SK-N-SH (cell line): ENCODE measurements at regions not wholly inside any gene's neighbourhood (a gene's known extent, or its start where the extent isn't known, plus 50 kb on each side); places are given as distances from the start of the nearest gene placed in this dataset.
A peak's percentile ranks its signal among the peaks of the same experiment; 100 is the strongest.

Experiments used
- CTCF ChIA-PET: fragments of 300-600, 350-600 bp; formaldehyde crosslinking; extraction: SDS; loops from one replicate; lab custom pipeline; 2021; lab: Yijun Ruan, JAX
- POLR2A ChIA-PET: fragments of 350-600 bp; sonication (Branson Sonifier 250); formaldehyde crosslinking; extraction: SDS; loops from one replicate; lab custom pipeline; 2020; ENCODE audit warnings: antibody characterized with exemption, inconsistent platforms; lab: Yijun Ruan, JAX
- DNase-seq: peaks from one replicate; pipeline ENCODE4 v3.0.0; 2012
- H2AFZ ChIP-seq: fragments of 200-600 bp; sonication (generic); 2 replicates; pipeline ENCODE4 v1.8.1; 2016; ENCODE audit warnings: antibody characterized with exemption, mild to moderate bottlenecking, low read depth
- H3F3A ChIP-seq: fragments of 200-600 bp; sonication (generic); replicated peaks from 2 replicates; pipeline ENCODE3; 2016; ENCODE audit warnings: antibody characterized with exemption, mild to moderate bottlenecking; ENCODE audit not compliant: insufficient read depth
- H3K27ac ChIP-seq, 2 experiments: fragments of 200-500 bp in 1 of 2; fragments of 200-600 bp in 1 of 2; sonication (Bioruptor generic) in 1 of 2; sonication (generic), shearing (Covaris generic) in 1 of 2; 2 replicates each; pipeline versions ENCODE4 v1.5.1 to v1.6.1; 2014 to 2016; ENCODE audit warnings: low read depth in 2 of 2, inconsistent platforms in 1 of 2, low read length in 1 of 2, mild to moderate bottlenecking in 1 of 2, mixed read lengths in 1 of 2
- H3K27me3 ChIP-seq: fragments of 200-600 bp; sonication (generic), shearing (Covaris generic); 2 replicates; pipeline ENCODE4 v1.6.1; 2016; ENCODE audit warnings: mixed run types; ENCODE audit not compliant: insufficient read depth
- H3K36me3 ChIP-seq, 2 experiments: fragments of 200-500 bp in 1 of 2; fragments of 200-600 bp in 1 of 2; sonication (Bioruptor generic) in 1 of 2; sonication (generic) in 1 of 2; replicated peaks in 1 of 2; 2 replicates each; pipeline versions ENCODE3 to v1.5.1; 2014 to 2016; ENCODE audit warnings: low read length in 1 of 2, mild to moderate bottlenecking in 1 of 2; ENCODE audit not compliant: insufficient read depth in 2 of 2, control insufficient read depth in 1 of 2
- H3K4me1 ChIP-seq, 2 experiments: fragments of 200-500 bp in 1 of 2; fragments of 200-600 bp in 1 of 2; sonication (Bioruptor generic) in 1 of 2; sonication (generic), shearing (Covaris generic) in 1 of 2; 2 replicates each; pipeline versions ENCODE4 v1.5.1 to v1.6.1; 2014 to 2016; ENCODE audit warnings: low read depth in 1 of 2, low read length in 1 of 2, mixed run types in 1 of 2; ENCODE audit not compliant: insufficient read depth in 2 of 2, control insufficient read depth in 1 of 2
- H3K4me2 ChIP-seq: fragments of 200-600 bp; sonication (generic), shearing (Covaris generic); 2 replicates; pipeline ENCODE4 v1.6.1; 2017; ENCODE audit warnings: mixed run types
- H3K4me3 ChIP-seq, 2 experiments: fragments of 200-500 bp in 1 of 2; fragments of 200-600 bp in 1 of 2; sonication (Bioruptor generic) in 1 of 2; sonication (generic), shearing (Covaris generic) in 1 of 2; 2 replicates each; pipeline versions ENCODE4 v1.5.1 to v1.8.1; 2014 to 2016; ENCODE audit warnings: low read depth in 2 of 2, inconsistent platforms in 1 of 2, low read length in 1 of 2, mild to moderate bottlenecking in 1 of 2, mixed read lengths in 1 of 2, moderate library complexity in 1 of 2
- H3K79me2 ChIP-seq: fragments of 200-600 bp; sonication (generic); 2 replicates; pipeline ENCODE4 v1.8.1; 2017; ENCODE audit warnings: mild to moderate bottlenecking; ENCODE audit not compliant: insufficient read depth
- H3K9ac ChIP-seq: fragments of 200-600 bp; sonication (generic); 2 replicates; pipeline ENCODE4 v1.6.1; 2017; ENCODE audit warnings: mixed run types
- H3K9me2 ChIP-seq: fragments of 200-600 bp; sonication (generic); 2 replicates; pipeline ENCODE4 v1.6.1; 2017; ENCODE audit warnings: mixed run types
- H3K9me3 ChIP-seq: fragments of 200-600 bp; sonication (generic); 2 replicates; pipeline ENCODE4 v1.6.1; 2017; ENCODE audit warnings: mixed run types, mild to moderate bottlenecking, moderate library complexity
- H4K20me1 ChIP-seq: fragments of 200-600 bp; sonication (generic); 2 replicates; pipeline ENCODE4 v1.6.1; 2017; ENCODE audit warnings: mild to moderate bottlenecking, mixed run types; ENCODE audit not compliant: insufficient read depth
- CHD2 ChIP-seq: fragments of 150-350 bp; IDR thresholded peaks from 2 replicates; pipeline ENCODE4 v1.6.1; 2018; ENCODE audit warnings: low read length; ENCODE audit not compliant: partially characterized antibody
- EP300 ChIP-seq, 2 experiments: IDR thresholded peaks; 2 replicates each; pipeline versions ENCODE4 v1.4.0 to v1.6.1; 2012; ENCODE audit warnings: borderline replicate concordance in 1 of 2, low read depth in 1 of 2, low read length in 1 of 2
- EZH2phosphoT487 ChIP-seq: fragments of 200-600 bp; sonication (generic); IDR thresholded peaks from 2 replicates; pipeline ENCODE4 v1.6.1; 2017; ENCODE audit warnings: low read depth, mixed run types, mild to moderate bottlenecking, antibody characterized with exemption, moderate library complexity, borderline replicate concordance
- FOXM1 ChIP-seq: IDR thresholded peaks from 2 replicates; pipeline ENCODE4 v1.4.0; 2012; ENCODE audit warnings: low read depth, mild to moderate bottlenecking
- GATA2 ChIP-seq: sonication (generic); formaldehyde crosslinking; IDR thresholded peaks from 2 replicates; pipeline ENCODE4 v1.5.0; 2020; ENCODE audit warnings: mild to moderate bottlenecking, missing genetic modification reagents
- JUND ChIP-seq: IDR thresholded peaks from 2 replicates; pipeline ENCODE4 v1.4.0; 2012
- NFIC ChIP-seq: IDR thresholded peaks from 2 replicates; pipeline ENCODE4 v1.4.0; 2012; ENCODE audit warnings: borderline replicate concordance
- SIN3A ChIP-seq: IDR thresholded peaks from 2 replicates; pipeline ENCODE4 v1.6.1; 2012; ENCODE audit warnings: low read depth, mild to moderate bottlenecking, low read length, moderate library complexity, borderline replicate concordance
- SMC3 ChIP-seq: IDR thresholded peaks from 2 replicates; pipeline ENCODE4 v1.6.1; 2012; ENCODE audit warnings: low read depth, low read length, improper control_type of control experiment
- TAF1 ChIP-seq: IDR thresholded peaks from 2 replicates; pipeline ENCODE4 v1.6.1; 2012; ENCODE audit warnings: low read depth, mild to moderate bottlenecking, low read length, moderate library complexity, borderline replicate concordance
- WGBS: methylation state at CpG from one replicate; pipeline ENCODE4 v1.1.6; 2017; ENCODE audit warnings: low lambda C conversion rate; 5-methylcytosine and 5-hydroxymethylcytosine counted together
- TF ChIP-seq, protein P1 (sequence below): fragments of 150-350 bp; IDR thresholded peaks from 2 replicates; pipeline ENCODE4 v1.6.1; 2017; ENCODE audit warnings: antibody characterized with exemption, low read length, low read depth, borderline replicate concordance
- TF ChIP-seq, protein P2 (sequence below): fragments of 150-350 bp; IDR thresholded peaks from 2 replicates; pipeline ENCODE4 v1.6.1; 2016; ENCODE audit warnings: mild to moderate bottlenecking, low read depth, low read length
- TF ChIP-seq, protein P3 (sequence below): IDR thresholded peaks from 2 replicates; pipeline ENCODE4; 2012
- TF ChIP-seq, protein P4 (sequence below): IDR thresholded peaks from 2 replicates; pipeline ENCODE4 v1.4.0; 2012; ENCODE audit warnings: low read depth

DNA sequence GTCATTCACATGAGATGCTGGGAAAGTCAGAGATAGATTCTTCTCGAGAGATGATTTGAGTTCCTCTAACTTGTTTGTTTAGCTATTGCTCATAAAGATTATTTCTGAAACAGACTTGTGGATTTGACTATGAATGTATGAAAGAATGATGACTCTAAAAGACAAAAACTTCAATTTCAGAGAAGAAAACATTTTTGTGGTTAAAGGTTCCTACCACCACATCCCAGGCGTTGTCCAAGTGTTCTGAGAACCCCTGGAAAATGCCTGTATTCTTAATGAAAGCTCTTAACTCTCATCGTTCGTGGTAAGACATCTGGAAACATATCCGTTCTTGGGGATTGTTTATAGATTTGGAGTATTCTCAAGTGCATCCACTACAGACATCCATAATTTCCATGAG, 228.7 kb downstream of the BARHL2 start:
- no peak for DNase-seq
- TF ChIP-seq SMC3, result no peak
- TF ChIP-seq, protein P1, sequence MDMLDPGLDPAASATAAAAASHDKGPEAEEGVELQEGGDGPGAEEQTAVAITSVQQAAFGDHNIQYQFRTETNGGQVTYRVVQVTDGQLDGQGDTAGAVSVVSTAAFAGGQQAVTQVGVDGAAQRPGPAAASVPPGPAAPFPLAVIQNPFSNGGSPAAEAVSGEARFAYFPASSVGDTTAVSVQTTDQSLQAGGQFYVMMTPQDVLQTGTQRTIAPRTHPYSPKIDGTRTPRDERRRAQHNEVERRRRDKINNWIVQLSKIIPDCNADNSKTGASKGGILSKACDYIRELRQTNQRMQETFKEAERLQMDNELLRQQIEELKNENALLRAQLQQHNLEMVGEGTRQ, result no peak
- TF ChIP-seq, protein P2, sequence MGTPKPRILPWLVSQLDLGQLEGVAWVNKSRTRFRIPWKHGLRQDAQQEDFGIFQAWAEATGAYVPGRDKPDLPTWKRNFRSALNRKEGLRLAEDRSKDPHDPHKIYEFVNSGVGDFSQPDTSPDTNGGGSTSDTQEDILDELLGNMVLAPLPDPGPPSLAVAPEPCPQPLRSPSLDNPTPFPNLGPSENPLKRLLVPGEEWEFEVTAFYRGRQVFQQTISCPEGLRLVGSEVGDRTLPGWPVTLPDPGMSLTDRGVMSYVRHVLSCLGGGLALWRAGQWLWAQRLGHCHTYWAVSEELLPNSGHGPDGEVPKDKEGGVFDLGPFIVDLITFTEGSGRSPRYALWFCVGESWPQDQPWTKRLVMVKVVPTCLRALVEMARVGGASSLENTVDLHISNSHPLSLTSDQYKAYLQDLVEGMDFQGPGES, result no peak
- no peak for TF ChIP-seq EP300 (IDR thresholded peaks at IDR 0.05; ENCODE audit: borderline replicate concordance in 1 of 2, low read depth in 1 of 2, low read length in 1 of 2)
- TF ChIP-seq CHD2, result no peak
- TF ChIP-seq, protein P3, sequence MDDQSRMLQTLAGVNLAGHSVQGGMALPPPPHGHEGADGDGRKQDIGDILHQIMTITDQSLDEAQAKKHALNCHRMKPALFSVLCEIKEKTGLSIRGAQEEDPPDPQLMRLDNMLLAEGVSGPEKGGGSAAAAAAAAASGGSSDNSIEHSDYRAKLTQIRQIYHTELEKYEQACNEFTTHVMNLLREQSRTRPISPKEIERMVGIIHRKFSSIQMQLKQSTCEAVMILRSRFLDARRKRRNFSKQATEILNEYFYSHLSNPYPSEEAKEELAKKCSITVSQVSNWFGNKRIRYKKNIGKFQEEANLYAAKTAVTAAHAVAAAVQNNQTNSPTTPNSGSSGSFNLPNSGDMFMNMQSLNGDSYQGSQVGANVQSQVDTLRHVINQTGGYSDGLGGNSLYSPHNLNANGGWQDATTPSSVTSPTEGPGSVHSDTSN, result no peak
- no peak for TF ChIP-seq EZH2phosphoT487
- TF ChIP-seq, protein P4, sequence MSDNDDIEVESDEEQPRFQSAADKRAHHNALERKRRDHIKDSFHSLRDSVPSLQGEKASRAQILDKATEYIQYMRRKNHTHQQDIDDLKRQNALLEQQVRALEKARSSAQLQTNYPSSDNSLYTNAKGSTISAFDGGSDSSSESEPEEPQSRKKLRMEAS, result no peak
- TF ChIP-seq NFIC, result no peak
- TF ChIP-seq SIN3A, result no peak
- no peak for TF ChIP-seq JUND
- no peak for TF ChIP-seq FOXM1
- no peaks in the 10 kb centered on the region for H3K4me1 ChIP-seq
- peak overlapping the region in 1 of 2 experiments; percentile 80; a peak in 2 of 4 replicates for H3K27ac ChIP-seq
- ChIA-PET POLR2A (no interaction called here), CTCF (interaction anchor here (1.1 to 1.4 kb wide), 2 partner anchors 12 to 14 kb away, joined by 3 read pairs; no protein-coding TSS in a partner anchor)
- H3K36me3 ChIP-seq, result no peaks in the 10 kb centered on the region
- H3F3A ChIP-seq, result peaks cover 7% of the 10 kb centered on the region
- H3K79me2 ChIP-seq, result no peaks in the 10 kb centered on the region
- no peak overlapping the region for H3K9ac ChIP-seq
- no peak overlapping the region; the same call in 1 of the 2 replicates for H3K4me2 ChIP-seq
- no peaks in the 10 kb centered on the region for H3K27me3 ChIP-seq
- no peaks in the 10 kb centered on the region for H4K20me1 ChIP-seq
- H2AFZ ChIP-seq, result no peak overlapping the region
- H3K4me3 ChIP-seq, result no peak overlapping the region
- no peaks in the 10 kb centered on the region for H3K9me3 ChIP-seq
- H3K9me2 ChIP-seq, result no peaks in the 10 kb centered on the region
- under 1% methylated on average over 5 of the region's 5 CpGs for WGBS

DNA sequence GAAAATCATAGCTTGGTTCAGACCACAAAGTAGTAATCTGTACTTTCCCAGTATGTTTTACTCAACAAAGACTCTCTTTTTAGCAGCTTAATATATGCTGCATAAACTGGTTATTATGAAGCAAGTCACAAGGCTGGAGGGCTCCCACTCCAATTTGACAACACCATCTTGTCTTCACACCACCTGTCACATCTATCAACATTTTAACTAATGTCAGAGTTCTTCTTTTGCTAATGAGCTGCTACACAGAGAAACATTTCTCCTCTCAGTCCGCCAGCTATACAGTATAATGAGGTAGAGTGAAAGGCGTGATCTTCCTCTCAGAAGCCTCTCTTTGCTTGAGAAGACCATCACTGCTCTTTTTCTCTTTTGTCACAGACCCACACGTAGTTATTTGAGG, 230.1 kb downstream of the BARHL2 start:
- Histone ChIP-seq H3K4me3 (no peak overlapping the region), H3K36me3 (no peaks in the 10 kb centered on the region), H3F3A (peaks cover 7% of the 10 kb centered on the region), H3K9me2 (no peaks in the 10 kb centered on the region), H3K27ac (peak overlapping the region in 1 of 2 experiments; percentile 80; a peak in 1 of 4 replicates), H3K79me2 (no peaks in the 10 kb centered on the region), H3K27me3 (no peaks in the 10 kb centered on the region), H4K20me1 (no peaks in the 10 kb centered on the region), H3K9me3 (no peaks in the 10 kb centered on the region), H3K9ac (no peak overlapping the region), H2AFZ (no peak overlapping the region), H3K4me2 (no peak overlapping the region), H3K4me1 (no peaks in the 10 kb centered on the region)
- ChIA-PET CTCF (interaction anchor here (1.4 kb wide), 1 partner anchor 15 kb away, joined by 3 read pairs; no protein-coding TSS in a partner anchor), POLR2A (no interaction called here)
- no peak for DNase-seq
- WGBS, result 3% methylated on average over 3 of the region's 3 CpGs
- TF ChIP-seq, protein P2, result no peak
- no peak for TF ChIP-seq GATA2
- no peak for TF ChIP-seq TAF1
